Endodermal cell (in vitro differentiated cells): ENCODE measurements at regions not wholly inside any gene's neighbourhood (a gene's known extent, or its start where the extent isn't known, plus 50 kb on each side); places are given as distances from the start of the nearest gene placed in this dataset.
A peak's percentile ranks its signal among the peaks of the same experiment; 100 is the strongest.

Experiments used
- DNase-seq: peaks from one replicate; pipeline ENCODE4 v3.0.0-alpha.2; 2017
- H3K27ac ChIP-seq: 2 replicates; pipeline ENCODE4 v1.5.1; 2013; ENCODE audit warnings: mild to moderate bottlenecking, low read depth, low read length, moderate library complexity
- H3K27me3 ChIP-seq: 2 replicates; pipeline ENCODE4 v1.6.1; 2013; ENCODE audit warnings: mild to moderate bottlenecking, low read length, moderate library complexity; ENCODE audit not compliant: insufficient read depth, control insufficient read depth, poor library complexity, severe bottlenecking
- H3K36me3 ChIP-seq: 2 replicates; pipeline ENCODE4 v1.7.0; 2013; ENCODE audit warnings: mild to moderate bottlenecking, low read length, moderate library complexity; ENCODE audit not compliant: control insufficient read depth, insufficient read depth
- H3K4me1 ChIP-seq: one replicate; pipeline ENCODE4 v1.7.0; 2013; ENCODE audit warnings: low read length; ENCODE audit not compliant: control insufficient read depth, insufficient read depth
- H3K4me3 ChIP-seq: 2 replicates; pipeline ENCODE4 v1.5.1; 2013; ENCODE audit warnings: mild to moderate bottlenecking, low read length, moderate library complexity
- H3K9ac ChIP-seq: 2 replicates; pipeline ENCODE4 v1.6.1; 2013; ENCODE audit warnings: mild to moderate bottlenecking, low read length, moderate library complexity; ENCODE audit not compliant: poor library complexity, severe bottlenecking; ENCODE audit errors: extremely low read depth
- H3K9me3 ChIP-seq: 2 replicates; pipeline ENCODE4 v1.6.1; 2013; ENCODE audit warnings: mild to moderate bottlenecking, low read length, moderate library complexity; ENCODE audit not compliant: control insufficient read depth
- H3K27ac Mint-ChIP-seq: 2 replicates; pipeline ENCODE4 v1.8.0; 2020; ENCODE audit warnings: mixed read lengths
- H3K27me3 Mint-ChIP-seq: 2 replicates; pipeline ENCODE4 v1.8.0; 2021; ENCODE audit warnings: mild to moderate bottlenecking, mixed read lengths; ENCODE audit not compliant: insufficient read depth
- H3K36me3 Mint-ChIP-seq: 2 replicates; pipeline ENCODE4 v1.8.0; 2020; ENCODE audit warnings: low read depth, mixed read lengths
- H3K4me1 Mint-ChIP-seq: 2 replicates; pipeline ENCODE4 v1.8.0; 2020; ENCODE audit warnings: mixed read lengths
- H3K4me3 Mint-ChIP-seq: 2 replicates; pipeline ENCODE4 v1.8.0; 2020; ENCODE audit warnings: mild to moderate bottlenecking, moderate library complexity, mixed read lengths
- H3K9me3 Mint-ChIP-seq: 2 replicates; pipeline ENCODE4 v1.8.0; 2020; ENCODE audit warnings: mild to moderate bottlenecking, mixed read lengths
- WGBS, 2 experiments: methylation state at CpG; one replicate each; pipeline versions ENCODE4 v1.1.5 to v1.1.7; 2013; ENCODE audit warnings: missing lambda C conversion rate in 2 of 2, mixed read lengths in 1 of 2; ENCODE audit not compliant: insufficient coverage in 1 of 2, insufficient read length in 1 of 2; 5-methylcytosine and 5-hydroxymethylcytosine counted together
- TF ChIP-seq, protein P1 (sequence below): fragments of 200-600 bp; sonication (generic); conservative IDR thresholded peaks from 2 replicates; pipeline ENCODE4 v1.5.0; 2021; ENCODE audit warnings: antibody characterized with exemption, mild to moderate bottlenecking

DNA sequence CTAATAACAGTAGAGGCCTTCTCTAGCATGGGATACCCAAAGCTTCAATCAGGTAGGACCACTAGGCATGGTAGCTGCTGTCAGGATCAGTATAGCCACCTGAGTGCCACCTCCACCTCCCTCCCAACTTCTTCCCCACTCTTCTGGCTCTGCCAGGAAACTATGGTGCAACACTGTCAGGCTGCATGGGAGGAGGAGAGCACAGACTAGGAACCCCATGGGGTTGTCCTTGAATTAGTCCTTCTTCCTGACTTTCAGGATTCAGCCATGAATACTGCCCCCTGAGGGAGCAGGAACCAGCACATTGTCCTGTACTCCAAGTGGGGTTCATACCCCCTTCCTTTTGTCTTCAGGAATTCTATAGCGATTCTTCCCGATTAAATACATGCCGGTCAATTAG is 340.8 kb upstream of the ONECUT1 start:
- peaks cover 17% of the 10 kb centered on the region for H3K4me1 ChIP-seq
- no peak overlapping the region for H3K27ac ChIP-seq
- Mint-ChIP-seq H3K27me3 (peaks cover 25% of the 10 kb centered on the region), H3K4me1 (peaks cover 31% of the 10 kb centered on the region), H3K4me3 (no peak overlapping the region), H3K9me3 (peaks cover 4% of the 10 kb centered on the region), H3K36me3 (no peaks in the 10 kb centered on the region), H3K27ac (no peak overlapping the region)
- no peaks in the 10 kb centered on the region for H3K9me3 ChIP-seq
- H3K4me3 ChIP-seq, result no peak overlapping the region
- H3K27me3 ChIP-seq, result peaks cover 7% of the 10 kb centered on the region
- TF ChIP-seq, protein P1, sequence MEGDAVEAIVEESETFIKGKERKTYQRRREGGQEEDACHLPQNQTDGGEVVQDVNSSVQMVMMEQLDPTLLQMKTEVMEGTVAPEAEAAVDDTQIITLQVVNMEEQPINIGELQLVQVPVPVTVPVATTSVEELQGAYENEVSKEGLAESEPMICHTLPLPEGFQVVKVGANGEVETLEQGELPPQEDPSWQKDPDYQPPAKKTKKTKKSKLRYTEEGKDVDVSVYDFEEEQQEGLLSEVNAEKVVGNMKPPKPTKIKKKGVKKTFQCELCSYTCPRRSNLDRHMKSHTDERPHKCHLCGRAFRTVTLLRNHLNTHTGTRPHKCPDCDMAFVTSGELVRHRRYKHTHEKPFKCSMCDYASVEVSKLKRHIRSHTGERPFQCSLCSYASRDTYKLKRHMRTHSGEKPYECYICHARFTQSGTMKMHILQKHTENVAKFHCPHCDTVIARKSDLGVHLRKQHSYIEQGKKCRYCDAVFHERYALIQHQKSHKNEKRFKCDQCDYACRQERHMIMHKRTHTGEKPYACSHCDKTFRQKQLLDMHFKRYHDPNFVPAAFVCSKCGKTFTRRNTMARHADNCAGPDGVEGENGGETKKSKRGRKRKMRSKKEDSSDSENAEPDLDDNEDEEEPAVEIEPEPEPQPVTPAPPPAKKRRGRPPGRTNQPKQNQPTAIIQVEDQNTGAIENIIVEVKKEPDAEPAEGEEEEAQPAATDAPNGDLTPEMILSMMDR, result peak; percentile 29
- WGBS, 2 experiments, result 74 to 91% methylated on average over 3 of the region's 3 CpGs
- H3K9ac ChIP-seq, result no peak overlapping the region
- DNase-seq, result no peak
- H3K36me3 ChIP-seq, result no peaks in the 10 kb centered on the region

- 72 to 73% methylated on average over 6 to 11 of the region's 12 CpGs for WGBS, 2 experiments
- H3K27ac ChIP-seq, result no peak overlapping the region
- H3K4me3 Mint-ChIP-seq, result no peak overlapping the region
- no peak overlapping the region for H3K4me3 ChIP-seq
- H3K27me3 ChIP-seq, result peaks cover 17% of the 10 kb centered on the region
- peaks cover 25% of the 10 kb centered on the region for H3K4me1 ChIP-seq
- no peaks in the 10 kb centered on the region for H3K36me3 Mint-ChIP-seq
- no peaks in the 10 kb centered on the region for H3K36me3 ChIP-seq
- no peak overlapping the region for H3K9ac ChIP-seq
- no peak for DNase-seq
- H3K27ac Mint-ChIP-seq, result no peak overlapping the region
- no peaks in the 10 kb centered on the region for H3K9me3 ChIP-seq
- H3K4me1 Mint-ChIP-seq, result peaks cover 41% of the 10 kb centered on the region
- TF ChIP-seq, protein P1, result no peak
- H3K27me3 Mint-ChIP-seq, result peaks cover 27% of the 10 kb centered on the region
- no peaks in the 10 kb centered on the region for H3K9me3 Mint-ChIP-seq
Measured at GRCh38 chr15:53129121-53129904, 339.2 kb upstream of the ONECUT1 start.

DNA sequence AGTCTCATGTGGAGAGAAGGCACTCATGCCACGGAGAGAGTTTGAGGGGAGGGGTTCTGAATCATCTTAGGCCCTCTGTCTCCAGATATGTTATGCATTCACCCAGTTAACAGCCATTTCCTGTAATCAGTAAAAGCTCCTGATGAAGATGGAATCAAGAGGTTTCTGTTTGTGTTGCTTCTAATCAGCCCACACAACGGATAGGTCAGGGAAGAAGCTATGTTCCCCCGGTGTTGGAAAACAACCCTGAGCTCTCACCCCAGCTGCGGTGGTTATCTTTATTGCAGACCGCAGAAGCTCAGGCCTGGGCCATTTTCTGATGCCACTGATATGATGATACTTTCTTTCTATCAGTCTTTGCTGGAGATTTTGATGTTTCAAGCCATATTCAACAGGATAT is 338.5 kb upstream of the ONECUT1 start:
- no peaks in the 10 kb centered on the region for H3K9me3 ChIP-seq
- no peaks in the 10 kb centered on the region for H3K36me3 ChIP-seq
- Mint-ChIP-seq H3K27me3 (peaks cover 27% of the 10 kb centered on the region), H3K27ac (peak overlapping the region; percentile 15), H3K4me3 (no peak overlapping the region), H3K4me1 (peaks cover 37% of the 10 kb centered on the region), H3K9me3 (no peaks in the 10 kb centered on the region), H3K36me3 (no peaks in the 10 kb centered on the region)
- peak; percentile 50 for DNase-seq
- no peak overlapping the region for H3K9ac ChIP-seq
- H3K27me3 ChIP-seq, result peaks cover 18% of the 10 kb centered on the region
- WGBS, 2 experiments, result 42 to 88% methylated on average over 2 to 5 of the region's 5 CpGs
- H3K4me3 ChIP-seq, result no peak overlapping the region
- H3K4me1 ChIP-seq, result peaks cover 25% of the 10 kb centered on the region
- no peak overlapping the region for H3K27ac ChIP-seq
- TF ChIP-seq, protein P1, result no peak
